ENCODE measurements at regions not wholly inside any gene's neighbourhood (a gene's known extent, or its start where the extent isn't known, plus 50 kb on each side); places are given as distances from the start of the nearest gene placed in this dataset.
"Not testable (repeated sequence)": the region's sequence is repeated elsewhere in the genome, so short reads cannot be mapped to it uniquely, and the experiment has no call there.

GRCh38 chr11:45395421-45395820 lies 109.3 kb upstream of the SYT13 start:
- Histone ChIP-seq H3K27ac (ENCODE audit: low read depth, low read length) (no peak overlapping the region), H3K4me1 (ENCODE audit: control insufficient read depth, insufficient read depth, low read length) (peaks cover 5% of the 10 kb centered on the region; the same call in 1 of the 2 replicates), H3K4me3 (ENCODE audit: low read depth, low read length) (no peak overlapping the region), H3K9ac (ENCODE audit: low read length) (no peak overlapping the region), H3K27me3 (ENCODE audit: control insufficient read depth, insufficient read depth, low read length) (no peaks in the 10 kb centered on the region), H3K36me3 (ENCODE audit: control insufficient read depth, insufficient read depth, low read length) (no peaks in the 10 kb centered on the region), H3K9me3 (ENCODE audit: control insufficient read depth, insufficient read depth, low read depth, low read length) (no peaks in the 10 kb centered on the region)

- no peaks in the 10 kb centered on the region for H3K36me3 ChIP-seq (ENCODE audit: control insufficient read depth, insufficient read depth, low read length)
- H3K9me3 ChIP-seq (ENCODE audit: control insufficient read depth, insufficient read depth, low read depth, low read length): no peaks in the 10 kb centered on the region
- H3K27ac ChIP-seq (ENCODE audit: low read depth, low read length): no peak overlapping the region
- no peak overlapping the region for H3K9ac ChIP-seq (ENCODE audit: low read length)
- H3K27me3 ChIP-seq (ENCODE audit: control insufficient read depth, insufficient read depth, low read length): no peaks in the 10 kb centered on the region
- H3K4me1 ChIP-seq (ENCODE audit: control insufficient read depth, insufficient read depth, low read length): no peaks in the 10 kb centered on the region
- no peak overlapping the region for H3K4me3 ChIP-seq (ENCODE audit: low read depth, low read length)
Measured at GRCh38 chr11:45394294-45395085, 108.3 kb upstream of the SYT13 start.

DNA sequence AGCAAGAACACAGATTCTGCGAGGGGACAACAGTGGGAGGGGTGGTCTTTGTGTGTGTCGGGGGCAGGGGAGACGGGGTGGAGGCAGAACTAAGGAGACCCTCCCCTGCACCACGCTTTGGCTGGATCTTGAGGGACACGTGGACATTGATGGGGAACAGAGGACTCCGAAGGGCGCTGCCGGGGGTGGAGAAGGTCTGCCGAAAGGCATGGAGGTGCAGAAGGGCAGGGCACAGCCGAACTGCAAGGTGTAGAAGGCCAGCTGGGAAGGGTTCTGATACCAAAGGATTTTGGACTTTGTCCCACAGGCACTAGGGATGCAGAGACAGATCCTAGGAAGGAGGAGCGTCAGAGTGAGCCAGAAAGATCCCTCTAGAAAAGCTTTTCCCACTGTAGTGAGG lies 107.7 kb upstream of the SYT13 start:
- Histone ChIP-seq H3K36me3 (ENCODE audit: control insufficient read depth, insufficient read depth, low read length) (no peaks in the 10 kb centered on the region), H3K9ac (ENCODE audit: low read length) (no peak overlapping the region), H3K4me1 (ENCODE audit: control insufficient read depth, insufficient read depth, low read length) (no peaks in the 10 kb centered on the region), H3K9me3 (ENCODE audit: control insufficient read depth, insufficient read depth, low read depth, low read length) (no peaks in the 10 kb centered on the region), H3K27me3 (ENCODE audit: control insufficient read depth, insufficient read depth, low read length) (no peaks in the 10 kb centered on the region), H3K4me3 (ENCODE audit: low read depth, low read length) (no peak overlapping the region), H3K27ac (ENCODE audit: low read depth, low read length) (no peak overlapping the region)

DNA sequence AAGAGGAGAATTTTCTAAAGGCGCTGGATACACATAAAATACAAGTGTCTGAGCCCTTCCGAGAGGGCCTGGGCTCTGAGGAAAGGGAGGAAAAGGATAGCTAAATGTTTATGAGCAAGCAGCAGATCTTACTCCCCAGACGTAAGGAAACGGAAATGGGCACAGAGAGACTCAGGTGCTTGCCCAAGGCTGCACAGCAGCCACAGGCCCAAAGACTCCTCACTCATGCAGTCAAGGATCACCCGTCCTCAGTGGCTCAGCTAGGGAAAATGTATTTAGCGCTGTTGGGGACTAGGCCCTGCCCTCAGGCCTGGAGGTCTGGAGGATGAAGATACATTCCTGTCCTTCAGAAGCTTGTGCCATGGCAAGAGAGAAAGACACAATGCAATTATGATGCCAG lies 107.2 kb upstream of the SYT13 start:
- H3K27ac ChIP-seq (ENCODE audit: low read depth, low read length): no peak overlapping the region
- H3K27me3 ChIP-seq (ENCODE audit: control insufficient read depth, insufficient read depth, low read length): no peaks in the 10 kb centered on the region
- no peaks in the 10 kb centered on the region for H3K36me3 ChIP-seq (ENCODE audit: control insufficient read depth, insufficient read depth, low read length)
- H3K9me3 ChIP-seq (ENCODE audit: control insufficient read depth, insufficient read depth, low read depth, low read length): no peaks in the 10 kb centered on the region
- H3K4me1 ChIP-seq (ENCODE audit: control insufficient read depth, insufficient read depth, low read length): no peaks in the 10 kb centered on the region
- H3K4me3 ChIP-seq (ENCODE audit: low read depth, low read length): no peak overlapping the region
- H3K9ac ChIP-seq (ENCODE audit: low read length): no peak overlapping the region

- Histone ChIP-seq H3K27me3 (ENCODE audit: control insufficient read depth, insufficient read depth, low read length) (no peaks in the 10 kb centered on the region), H3K4me1 (ENCODE audit: control insufficient read depth, insufficient read depth, low read length) (no peaks in the 10 kb centered on the region)
Measured at GRCh38 chr11:45392591-45393091, 106.5 kb upstream of the SYT13 start.

DNA sequence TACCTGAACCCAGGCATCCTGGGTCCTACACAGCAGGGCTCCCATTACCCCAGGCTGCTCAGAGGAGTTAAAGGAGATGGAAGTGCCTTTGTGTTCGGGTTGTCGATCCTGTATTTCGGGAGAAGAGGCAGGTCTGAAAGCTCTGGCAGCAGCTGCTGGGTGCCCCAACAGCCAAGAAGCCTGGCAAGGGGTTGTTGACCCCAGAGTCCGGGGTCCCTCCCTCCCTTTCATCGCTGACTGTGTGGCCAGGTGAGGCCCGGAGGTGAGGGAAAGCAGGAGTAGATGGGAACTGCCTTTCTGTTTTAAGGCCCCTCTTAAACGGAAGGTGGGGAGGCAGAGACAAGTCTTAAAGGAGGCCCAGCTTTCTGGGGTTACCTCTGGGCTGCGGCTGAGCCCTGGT lies 106.0 kb upstream of the SYT13 start:
- no peaks in the 10 kb centered on the region for H3K36me3 ChIP-seq (ENCODE audit: control insufficient read depth, insufficient read depth, low read length)
- no peak overlapping the region for H3K27ac ChIP-seq (ENCODE audit: low read depth, low read length)
- no peak overlapping the region for H3K4me3 ChIP-seq (ENCODE audit: low read depth, low read length)
- H3K4me1 ChIP-seq (ENCODE audit: control insufficient read depth, insufficient read depth, low read length): no peaks in the 10 kb centered on the region
- no peaks in the 10 kb centered on the region for H3K9me3 ChIP-seq (ENCODE audit: control insufficient read depth, insufficient read depth, low read depth, low read length)
- H3K27me3 ChIP-seq (ENCODE audit: control insufficient read depth, insufficient read depth, low read length): no peaks in the 10 kb centered on the region
- H3K9ac ChIP-seq (ENCODE audit: low read length): no peak overlapping the region

More at GRCh38 chr11:45392591-45393091, 106.5 kb upstream of the SYT13 start:
- Histone ChIP-seq H3K9me3 (ENCODE audit: control insufficient read depth, insufficient read depth, low read depth, low read length) (no peaks in the 10 kb centered on the region), H3K36me3 (ENCODE audit: control insufficient read depth, insufficient read depth, low read length) (no peaks in the 10 kb centered on the region), H3K4me3 (ENCODE audit: low read depth, low read length) (no peak overlapping the region), H3K9ac (ENCODE audit: low read length) (no peak overlapping the region), H3K27ac (ENCODE audit: low read depth, low read length) (no peak overlapping the region)

- no peaks in the 10 kb centered on the region for H3K4me1 ChIP-seq (ENCODE audit: control insufficient read depth, insufficient read depth, low read length)
- H3K9me3 ChIP-seq (ENCODE audit: control insufficient read depth, insufficient read depth, low read depth, low read length): no peaks in the 10 kb centered on the region
- H3K4me3 ChIP-seq (ENCODE audit: low read depth, low read length): no peak overlapping the region
- H3K36me3 ChIP-seq (ENCODE audit: control insufficient read depth, insufficient read depth, low read length): no peaks in the 10 kb centered on the region
- no peak overlapping the region for H3K9ac ChIP-seq (ENCODE audit: low read length)
- H3K27me3 ChIP-seq (ENCODE audit: control insufficient read depth, insufficient read depth, low read length): no peaks in the 10 kb centered on the region
- no peak overlapping the region for H3K27ac ChIP-seq (ENCODE audit: low read depth, low read length)
Measured at GRCh38 chr11:45391168-45391850, 105.2 kb upstream of the SYT13 start.

GRCh38 chr11:45390407-45390806 lies 104.3 kb upstream of the SYT13 start:
- H3K36me3 ChIP-seq (ENCODE audit: control insufficient read depth, insufficient read depth, low read length): no peaks in the 10 kb centered on the region
- H3K9me3 ChIP-seq (ENCODE audit: control insufficient read depth, insufficient read depth, low read depth, low read length): no peaks in the 10 kb centered on the region
- no peaks in the 10 kb centered on the region for H3K4me1 ChIP-seq (ENCODE audit: control insufficient read depth, insufficient read depth, low read length)
- no peaks in the 10 kb centered on the region for H3K27me3 ChIP-seq (ENCODE audit: control insufficient read depth, insufficient read depth, low read length)
- H3K4me3 ChIP-seq (ENCODE audit: low read depth, low read length): no peak overlapping the region
- H3K27ac ChIP-seq (ENCODE audit: low read depth, low read length): no peak overlapping the region
- H3K9ac ChIP-seq (ENCODE audit: low read length): no peak overlapping the region

- Histone ChIP-seq H3K4me3 (ENCODE audit: low read depth, low read length) (no peak overlapping the region), H3K9me3 (ENCODE audit: control insufficient read depth, insufficient read depth, low read depth, low read length) (no peaks in the 10 kb centered on the region), H3K27me3 (ENCODE audit: control insufficient read depth, insufficient read depth, low read length) (no peaks in the 10 kb centered on the region), H3K4me1 (ENCODE audit: control insufficient read depth, insufficient read depth, low read length) (no peaks in the 10 kb centered on the region), H3K36me3 (ENCODE audit: control insufficient read depth, insufficient read depth, low read length) (no peaks in the 10 kb centered on the region), H3K9ac (ENCODE audit: low read length) (no peak overlapping the region), H3K27ac (ENCODE audit: low read depth, low read length) (no peak overlapping the region)
Measured at GRCh38 chr11:45388472-45388871, 102.3 kb upstream of the SYT13 start.

DNA sequence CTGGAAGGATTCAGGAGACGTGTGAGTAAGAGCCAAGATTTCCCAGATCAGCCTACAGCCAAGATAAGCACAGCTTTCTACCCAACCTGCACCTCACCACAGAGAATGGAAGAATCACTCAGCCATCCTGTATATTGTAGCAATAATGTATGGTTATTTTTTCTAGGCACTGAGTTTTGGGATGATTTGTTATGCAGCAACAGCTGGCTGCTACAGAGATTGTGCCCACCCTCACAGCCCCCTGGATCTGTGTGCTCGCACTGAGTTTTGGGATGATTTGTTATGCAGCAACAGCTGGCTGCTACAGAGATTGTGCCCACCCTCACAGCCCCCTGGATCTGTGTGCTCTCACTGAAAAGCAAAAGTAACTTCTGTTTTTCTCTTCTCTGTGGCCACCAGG lies 101.7 kb upstream of the SYT13 start:
- not testable (repeated sequence) for H3K36me3 ChIP-seq (ENCODE audit: control insufficient read depth, insufficient read depth, low read length); H3K27ac ChIP-seq (ENCODE audit: low read depth, low read length); H3K27me3 ChIP-seq (ENCODE audit: control insufficient read depth, insufficient read depth, low read length); H3K4me1 ChIP-seq (ENCODE audit: control insufficient read depth, insufficient read depth, low read length); H3K9me3 ChIP-seq (ENCODE audit: control insufficient read depth, insufficient read depth, low read depth, low read length); H3K9ac ChIP-seq (ENCODE audit: low read length); H3K4me3 ChIP-seq (ENCODE audit: low read depth, low read length)

GRCh38 chr11:45386972-45387371 lies 100.8 kb upstream of the SYT13 start:
- no peaks in the 10 kb centered on the region for H3K9me3 ChIP-seq (ENCODE audit: control insufficient read depth, insufficient read depth, low read depth, low read length)
- no peaks in the 10 kb centered on the region for H3K27me3 ChIP-seq (ENCODE audit: control insufficient read depth, insufficient read depth, low read length)
- H3K4me3 ChIP-seq (ENCODE audit: low read depth, low read length): no peak overlapping the region
- H3K9ac ChIP-seq (ENCODE audit: low read length): no peak overlapping the region
- H3K27ac ChIP-seq (ENCODE audit: low read depth, low read length): no peak overlapping the region
- no peaks in the 10 kb centered on the region for H3K4me1 ChIP-seq (ENCODE audit: control insufficient read depth, insufficient read depth, low read length)
- no peaks in the 10 kb centered on the region for H3K36me3 ChIP-seq (ENCODE audit: control insufficient read depth, insufficient read depth, low read length)
